NCI-H345 treated with DMSO at 0.1 percent for 48 hours (cell line): ENCODE measurements at regions not wholly inside any gene's neighbourhood (a gene's known extent, or its start where the extent isn't known, plus 50 kb on each side); places are given as distances from the start of the nearest gene placed in this dataset.
A peak's percentile ranks its signal among the peaks of the same experiment; 100 is the strongest.

Source experiments
- DNase-seq: peaks from one replicate; lab custom pipeline; 2025; ENCODE audit not compliant: unreplicated experiment; lab: John Stamatoyannopoulos, UW

- DNase-seq = no peak
Observed at GRCh38 chr7:156487811-156488533, 152.6 kb upstream of the RNF32 start.

- no peak for DNase-seq
Observed at GRCh38 chr7:156480671-156481070, 159.9 kb upstream of the RNF32 start.

GRCh38 chr7:156479596-156479995, 161.0 kb upstream of the RNF32 start:
- no peak for DNase-seq

- DNase-seq = no peak
Observed at GRCh38 chr7:156478486-156478885, 162.1 kb upstream of the RNF32 start.

GRCh38 chr7:156475666-156476065, 164.9 kb upstream of the RNF32 start:
- DNase-seq = no peak

GRCh38 chr7:156475179-156475578, 165.4 kb upstream of the RNF32 start:
- no peak for DNase-seq

DNA sequence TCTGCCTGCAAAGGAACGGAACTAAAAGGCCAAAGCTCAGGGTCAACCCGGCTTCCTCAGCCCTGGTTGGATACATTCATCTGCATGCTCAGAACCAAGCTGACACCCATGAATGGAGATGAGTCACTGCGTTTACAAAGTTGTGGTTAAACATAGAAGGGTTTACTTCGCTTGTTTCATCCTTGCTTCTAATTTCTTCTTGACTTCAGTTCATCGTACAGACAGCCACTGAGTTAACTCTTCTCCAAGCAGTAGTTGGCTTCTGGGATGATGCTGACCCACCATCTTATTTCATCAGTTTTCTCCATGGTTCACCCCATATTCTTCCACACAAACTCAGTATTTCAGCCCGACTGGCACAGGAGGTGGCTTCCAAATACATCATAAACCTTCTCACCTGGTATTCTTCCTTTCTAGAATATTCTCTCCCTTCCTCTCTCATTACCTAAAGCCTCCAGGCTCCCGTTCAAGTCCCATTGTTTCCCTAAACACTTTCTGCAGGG, 166.3 kb upstream of the RNF32 start:
- no peak for DNase-seq

DNA sequence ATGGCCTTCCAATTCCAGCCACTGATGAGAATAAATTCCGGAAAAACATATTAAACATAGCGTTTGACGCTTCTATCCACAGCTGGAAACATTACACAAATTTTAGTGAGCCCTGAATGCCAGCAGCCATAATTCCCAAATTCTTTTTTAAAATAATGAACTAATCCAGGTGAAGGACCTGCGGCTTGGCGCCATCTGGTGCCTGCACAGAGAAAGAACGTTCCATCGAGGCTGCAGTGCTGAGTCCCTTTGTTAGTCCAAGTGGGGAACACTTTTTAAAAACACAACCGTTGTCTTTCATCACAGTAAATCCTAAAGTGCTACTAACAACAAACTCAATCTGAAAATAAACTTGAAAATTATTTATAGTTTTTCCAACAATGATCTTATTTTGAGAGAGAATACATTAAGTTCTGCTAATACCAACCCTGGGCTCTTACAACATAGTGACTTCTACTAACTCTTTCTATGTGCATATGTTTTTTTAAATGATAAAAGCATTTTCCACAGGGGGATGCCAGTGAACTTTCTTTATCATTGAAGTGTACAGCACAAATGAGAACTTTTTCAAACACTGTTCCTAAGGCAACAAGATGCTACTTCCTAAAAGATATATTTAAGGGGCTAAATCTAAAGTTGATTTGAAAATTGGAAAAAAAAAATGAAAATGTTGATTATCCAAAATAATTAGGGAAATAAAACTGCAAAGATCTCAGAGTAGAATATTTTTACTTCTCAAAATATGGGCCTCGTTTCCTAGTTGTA, 166.9 kb upstream of the RNF32 start:
- DNase-seq = peak; percentile 29

- no peak for DNase-seq
Observed at GRCh38 chr7:156472267-156472666, 168.3 kb upstream of the RNF32 start.

GRCh38 chr7:156470399-156471320, 169.9 kb upstream of the RNF32 start:
- no peak for DNase-seq

DNA sequence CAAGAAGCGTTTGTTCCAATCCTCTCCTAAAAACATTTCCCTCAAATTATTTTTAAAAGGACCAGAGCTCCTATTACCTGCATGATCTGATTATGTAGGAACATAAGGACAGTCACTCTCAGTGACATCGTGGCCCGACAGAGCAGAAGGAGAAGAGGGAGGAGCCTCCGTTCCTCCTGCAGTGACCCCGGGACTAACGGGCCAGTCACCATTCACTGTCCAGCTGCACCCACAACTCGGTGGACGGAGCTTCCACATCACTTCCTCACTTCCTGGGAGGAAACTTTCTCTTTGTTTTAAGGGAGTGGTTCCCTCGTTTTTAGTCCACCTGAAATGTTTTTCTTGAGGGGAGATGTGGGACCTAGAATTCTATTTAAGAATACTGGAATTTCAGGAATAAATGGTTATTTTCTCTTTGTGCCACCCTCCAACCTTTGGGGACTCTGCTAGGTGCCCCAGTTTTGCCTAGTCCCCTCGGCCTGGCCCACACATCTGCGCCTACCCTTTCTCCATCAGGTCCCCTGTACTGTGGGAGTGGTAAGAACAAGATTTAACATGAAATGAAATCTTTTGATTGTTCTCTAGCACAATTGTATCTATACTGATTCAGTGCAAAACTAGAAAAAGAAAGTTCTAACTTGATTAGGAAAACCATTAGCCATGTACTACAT, 173.5 kb upstream of the RNF32 start:
- DNase-seq = no peak

DNA sequence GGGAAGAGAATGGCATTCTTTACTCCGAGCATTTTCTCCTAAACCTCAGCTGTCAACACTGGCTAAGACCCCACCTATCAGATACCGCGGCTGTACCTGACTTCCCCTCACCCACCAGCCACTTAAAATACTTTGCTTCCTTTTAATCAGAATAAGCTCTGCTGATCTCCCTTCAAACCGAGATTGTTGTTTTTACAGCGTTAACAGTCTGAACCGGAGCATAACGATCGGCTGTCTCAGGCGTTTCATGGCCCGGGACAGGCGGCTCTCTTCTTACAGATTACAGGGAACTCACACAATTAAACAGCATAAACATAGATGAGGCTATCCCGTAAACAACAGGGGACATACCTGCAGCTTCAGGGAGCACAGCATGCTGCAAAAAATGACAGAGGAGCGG, 174.3 kb upstream of the RNF32 start:
- DNase-seq = no peak

DNA sequence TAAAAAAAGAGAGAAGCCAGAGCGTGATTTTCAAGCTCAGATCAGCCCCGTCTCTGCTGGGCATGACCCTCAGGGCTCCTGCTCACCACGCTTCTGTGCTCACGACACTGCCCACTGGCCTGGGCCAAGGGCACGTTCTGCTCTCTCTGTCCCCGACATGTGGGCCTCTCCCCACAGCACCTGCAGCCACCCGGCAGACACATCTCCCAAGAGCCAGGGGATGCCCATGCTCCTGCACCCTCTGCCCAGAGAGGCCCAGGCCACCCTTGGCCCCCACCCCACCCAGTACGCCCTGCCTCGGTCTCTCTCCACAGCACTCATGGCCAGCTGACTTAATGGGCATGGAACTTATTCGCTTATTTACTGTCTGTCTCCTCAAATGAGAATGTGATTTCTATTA, 175.4 kb upstream of the RNF32 start:
- DNase-seq = no peak

DNA sequence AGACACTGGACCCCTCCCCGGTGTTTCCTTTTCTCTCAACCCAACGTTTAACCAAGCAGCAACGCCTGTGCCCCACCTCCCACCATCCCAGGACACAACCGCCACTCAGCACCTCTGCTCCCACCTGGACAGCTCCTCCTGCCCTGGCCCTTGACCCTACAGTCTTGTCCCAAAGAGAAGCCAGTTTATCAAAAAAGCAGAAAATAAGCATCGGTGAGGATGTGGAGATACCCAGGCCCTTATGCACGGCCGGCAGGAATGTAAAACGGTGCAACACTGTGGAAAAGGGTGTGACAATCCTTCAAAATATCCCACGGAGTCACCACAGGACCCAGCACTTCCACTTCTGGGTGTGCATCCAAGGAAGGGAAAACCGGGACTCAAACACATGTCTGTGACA, 176.2 kb upstream of the RNF32 start:
- DNase-seq = no peak

GRCh38 chr7:156463280-156463679, 177.3 kb upstream of the RNF32 start:
- no peak for DNase-seq

DNA sequence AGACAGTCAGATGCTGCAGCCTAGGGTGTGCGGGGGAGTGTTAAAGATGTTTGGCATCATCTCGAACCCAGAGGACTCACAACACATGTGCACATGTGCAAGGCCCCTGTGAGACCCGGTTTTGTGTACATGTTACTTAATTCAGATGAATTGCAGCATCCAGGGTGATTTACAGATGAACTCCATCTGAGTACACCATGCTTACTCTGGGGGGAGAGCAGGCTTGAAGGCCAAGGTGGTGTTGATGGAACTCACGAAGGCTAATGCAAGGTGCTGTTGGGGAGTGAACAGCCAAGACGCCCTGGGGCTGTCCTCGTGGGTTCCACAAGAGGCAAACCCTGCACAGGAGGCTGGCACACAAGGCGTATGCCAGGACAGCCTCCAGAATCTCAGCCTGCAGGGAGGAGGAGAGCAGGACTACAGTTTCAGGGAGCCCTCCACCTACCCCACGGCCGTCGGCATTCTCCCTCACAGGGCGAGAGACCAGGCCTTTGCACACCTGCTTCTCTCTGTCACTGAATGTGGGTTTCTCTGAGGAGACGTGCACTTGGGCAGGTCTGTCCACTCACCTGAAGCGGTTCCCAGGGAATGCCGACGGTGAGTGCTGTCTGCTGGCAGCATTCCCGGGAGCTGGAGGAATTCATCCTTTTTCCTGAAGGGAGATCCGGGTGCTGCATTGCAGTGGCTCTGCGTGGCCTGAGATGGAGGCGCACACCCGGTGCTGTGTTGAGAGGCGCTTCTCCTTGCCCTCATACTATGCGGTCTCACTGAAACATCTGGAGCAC, 178.5 kb upstream of the RNF32 start:
- DNase-seq = no peak

- DNase-seq = peak; percentile 41
Observed at GRCh38 chr7:156460858-156461627, 179.5 kb upstream of the RNF32 start.

DNA sequence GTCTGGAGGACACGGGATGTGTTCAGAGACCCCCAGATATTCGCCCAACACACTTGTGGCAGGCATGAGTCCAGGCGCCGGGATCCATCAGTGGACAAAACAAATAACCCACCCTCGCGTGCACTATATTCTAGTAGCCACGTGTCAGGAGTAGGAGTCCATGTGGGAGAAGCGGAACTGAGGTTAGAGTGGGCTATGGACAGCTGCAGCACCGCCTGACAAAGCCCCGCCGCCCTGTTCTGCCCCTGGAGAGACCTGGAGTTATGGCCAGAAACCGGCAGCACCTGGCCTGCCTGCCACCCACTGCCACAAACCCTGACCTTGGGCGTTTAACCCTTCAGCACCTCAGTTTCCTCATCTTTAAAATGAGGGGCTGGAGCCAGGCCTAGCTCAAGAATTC, 181.0 kb upstream of the RNF32 start:
- no peak for DNase-seq

GRCh38 chr7:156459067-156459466, 181.5 kb upstream of the RNF32 start:
- no peak for DNase-seq
